Astrocyte (in vitro differentiated cells and primary cell): ENCODE measurements at regions not wholly inside any gene's neighbourhood (a gene's known extent, or its start where the extent isn't known, plus 50 kb on each side); places are given as distances from the start of the nearest gene placed in this dataset.
"Not testable (repeated sequence)": the region's sequence is repeated elsewhere in the genome, so short reads cannot be mapped to it uniquely, and the experiment has no call there.

ENCODE experiments used
- DNase-seq: peaks from one replicate; pipeline ENCODE4 v3.0.0-alpha.2; 2010; ENCODE audit warnings: low read depth
- FAIRE-seq: peaks from 2 replicates; lab custom pipeline; 2011; peaks lifted over from hg19 to GRCh38; lab: Jason Lieb, UNC
- H2AFZ ChIP-seq: 2 replicates; pipeline ENCODE4 v1.6.0; 2012; ENCODE audit warnings: low read depth, low read length, inconsistent platforms
- H3K27ac ChIP-seq: 2 replicates; pipeline ENCODE4 v1.5.1; 2011; ENCODE audit warnings: low read depth, low read length, inconsistent platforms
- H3K27me3 ChIP-seq: 2 replicates; pipeline ENCODE4 v1.6.0; 2011; ENCODE audit warnings: low read length, inconsistent platforms; ENCODE audit not compliant: insufficient read depth
- H3K36me3 ChIP-seq: 2 replicates; pipeline ENCODE4 v1.5.1; 2011; ENCODE audit warnings: low read length, inconsistent platforms; ENCODE audit not compliant: insufficient read depth
- H3K4me1 ChIP-seq: 2 replicates; pipeline ENCODE4 v1.5.1; 2011; ENCODE audit warnings: low read length, inconsistent platforms; ENCODE audit not compliant: insufficient read depth
- H3K4me2 ChIP-seq: 2 replicates; pipeline ENCODE4 v1.6.0; 2012; ENCODE audit warnings: low read length, inconsistent platforms
- H3K4me3 ChIP-seq: 2 replicates; pipeline ENCODE4 v1.5.1; 2011; ENCODE audit warnings: low read depth, mild to moderate bottlenecking, low read length, inconsistent platforms; ENCODE audit not compliant: insufficient read depth
- H3K79me2 ChIP-seq: 2 replicates; pipeline ENCODE4 v1.6.0; 2012; ENCODE audit warnings: mild to moderate bottlenecking, low read length, inconsistent platforms; ENCODE audit not compliant: insufficient read depth
- H3K9ac ChIP-seq: 2 replicates; pipeline ENCODE4 v1.6.0; 2012; ENCODE audit warnings: mild to moderate bottlenecking, low read length, inconsistent platforms
- H3K9me3 ChIP-seq: 2 replicates; pipeline ENCODE4 v1.5.1; 2012; ENCODE audit warnings: low read depth, mild to moderate bottlenecking, low read length, inconsistent platforms; ENCODE audit not compliant: insufficient read depth
- H4K20me1 ChIP-seq: 2 replicates; pipeline ENCODE4 v1.6.0; 2012; ENCODE audit warnings: low read length, inconsistent platforms; ENCODE audit not compliant: insufficient read depth
- H3K27ac Mint-ChIP-seq: one replicate; pipeline ENCODE4 v1.8.0; 2021; ENCODE audit warnings: mild to moderate bottlenecking, mixed read lengths; ENCODE audit not compliant: unreplicated experiment
- H3K27me3 Mint-ChIP-seq: one replicate; pipeline ENCODE4 v1.8.0; 2021; ENCODE audit warnings: low read depth, mixed read lengths; ENCODE audit not compliant: unreplicated experiment
- H3K36me3 Mint-ChIP-seq: one replicate; pipeline ENCODE4 v1.8.0; 2021; ENCODE audit warnings: low read depth, mixed read lengths; ENCODE audit not compliant: unreplicated experiment
- H3K4me1 Mint-ChIP-seq: one replicate; pipeline ENCODE4 v1.8.0; 2021; ENCODE audit warnings: low read depth, mixed read lengths; ENCODE audit not compliant: unreplicated experiment
- H3K4me3 Mint-ChIP-seq: one replicate; pipeline ENCODE4 v1.8.0; 2021; ENCODE audit warnings: mild to moderate bottlenecking, moderate library complexity, mixed read lengths; ENCODE audit not compliant: unreplicated experiment
- H3K9me3 Mint-ChIP-seq: one replicate; pipeline ENCODE4 v1.8.0; 2021; ENCODE audit warnings: mild to moderate bottlenecking, mixed read lengths; ENCODE audit not compliant: unreplicated experiment
- EZH2 ChIP-seq: IDR thresholded peaks from 2 replicates; pipeline ENCODE4 v1.6.1; 2012; ENCODE audit warnings: mild to moderate bottlenecking, low read length, inconsistent platforms; ENCODE audit not compliant: insufficient read depth
- TF ChIP-seq, protein P1 (sequence below): IDR thresholded peaks from 2 replicates; pipeline ENCODE4 v1.5.1; 2011; ENCODE audit warnings: low read depth, mild to moderate bottlenecking, inconsistent platforms, low read length, moderate library complexity; ENCODE audit not compliant: insufficient read depth

GRCh38 chr22:22051032-22051431 lies 68.4 kb upstream of the TOP3B start:
- peaks cover 49% of the 10 kb centered on the region for H3K27me3 Mint-ChIP-seq
- H3K4me2 ChIP-seq, H3K27ac Mint-ChIP-seq, H3K4me1 ChIP-seq, H3K79me2 ChIP-seq, H3K4me3 ChIP-seq, H3K9me3 ChIP-seq, DNase-seq, H3K36me3 ChIP-seq, H3K9me3 Mint-ChIP-seq, H3K36me3 Mint-ChIP-seq, H3K4me1 Mint-ChIP-seq, H4K20me1 ChIP-seq, H3K27ac ChIP-seq, H3K27me3 ChIP-seq, H3K4me3 Mint-ChIP-seq, H2AFZ ChIP-seq, H3K9ac ChIP-seq, FAIRE-seq: not testable (repeated sequence)

- H4K20me1 ChIP-seq, result no peaks in the 10 kb centered on the region
- H3K4me3 ChIP-seq, result no peak overlapping the region
- no peaks in the 10 kb centered on the region for H3K36me3 ChIP-seq
- peaks cover 5% of the 10 kb centered on the region for H3K9me3 Mint-ChIP-seq
- H3K4me1 ChIP-seq, result no peaks in the 10 kb centered on the region
- no peaks in the 10 kb centered on the region for H3K36me3 Mint-ChIP-seq
- no peak overlapping the region for H3K4me2 ChIP-seq
- no peak overlapping the region for H2AFZ ChIP-seq
- H3K27me3 ChIP-seq, result peaks cover 7% of the 10 kb centered on the region
- no peak overlapping the region for H3K27ac Mint-ChIP-seq
- H3K27me3 Mint-ChIP-seq, result peaks cover 51% of the 10 kb centered on the region
- TF ChIP-seq, protein P1, sequence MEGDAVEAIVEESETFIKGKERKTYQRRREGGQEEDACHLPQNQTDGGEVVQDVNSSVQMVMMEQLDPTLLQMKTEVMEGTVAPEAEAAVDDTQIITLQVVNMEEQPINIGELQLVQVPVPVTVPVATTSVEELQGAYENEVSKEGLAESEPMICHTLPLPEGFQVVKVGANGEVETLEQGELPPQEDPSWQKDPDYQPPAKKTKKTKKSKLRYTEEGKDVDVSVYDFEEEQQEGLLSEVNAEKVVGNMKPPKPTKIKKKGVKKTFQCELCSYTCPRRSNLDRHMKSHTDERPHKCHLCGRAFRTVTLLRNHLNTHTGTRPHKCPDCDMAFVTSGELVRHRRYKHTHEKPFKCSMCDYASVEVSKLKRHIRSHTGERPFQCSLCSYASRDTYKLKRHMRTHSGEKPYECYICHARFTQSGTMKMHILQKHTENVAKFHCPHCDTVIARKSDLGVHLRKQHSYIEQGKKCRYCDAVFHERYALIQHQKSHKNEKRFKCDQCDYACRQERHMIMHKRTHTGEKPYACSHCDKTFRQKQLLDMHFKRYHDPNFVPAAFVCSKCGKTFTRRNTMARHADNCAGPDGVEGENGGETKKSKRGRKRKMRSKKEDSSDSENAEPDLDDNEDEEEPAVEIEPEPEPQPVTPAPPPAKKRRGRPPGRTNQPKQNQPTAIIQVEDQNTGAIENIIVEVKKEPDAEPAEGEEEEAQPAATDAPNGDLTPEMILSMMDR, result no peak
- TF ChIP-seq EZH2, result no peak
- H3K4me3 Mint-ChIP-seq, result no peak overlapping the region
- H3K9me3 ChIP-seq, result no peaks in the 10 kb centered on the region
- H3K4me1 Mint-ChIP-seq, result no peaks in the 10 kb centered on the region
- H3K9ac ChIP-seq, result no peak overlapping the region
- no peaks in the 10 kb centered on the region for H3K79me2 ChIP-seq
- DNase-seq (no peak), FAIRE-seq (no peak)
- no peak overlapping the region for H3K27ac ChIP-seq
Measured at GRCh38 chr22:22050141-22050775, 67.7 kb upstream of the TOP3B start.

GRCh38 chr22:22049684-22050083 lies 67.1 kb upstream of the TOP3B start:
- Histone ChIP-seq H3K27ac (no peak overlapping the region), H3K9ac (no peak overlapping the region), H3K79me2 (no peaks in the 10 kb centered on the region), H3K4me3 (no peak overlapping the region), H3K9me3 (no peaks in the 10 kb centered on the region), H4K20me1 (no peaks in the 10 kb centered on the region), H3K4me1 (no peaks in the 10 kb centered on the region), H3K27me3 (peaks cover 8% of the 10 kb centered on the region), H3K4me2 (no peak overlapping the region), H2AFZ (no peak overlapping the region), H3K36me3 (no peaks in the 10 kb centered on the region)
- Mint-ChIP-seq H3K9me3 (peaks cover 5% of the 10 kb centered on the region), H3K27me3 (peaks cover 47% of the 10 kb centered on the region), H3K4me1 (no peaks in the 10 kb centered on the region), H3K27ac (no peak overlapping the region), H3K4me3 (no peak overlapping the region), H3K36me3 (no peaks in the 10 kb centered on the region)
- TF ChIP-seq, protein P1, result no peak
- FAIRE-seq (no peak), DNase-seq (no peak)
